Superior temporal gyrus (tissue), 1 donor: ENCODE measurements at regions not wholly inside any gene's neighbourhood (a gene's known extent, or its start where the extent isn't known, plus 50 kb on each side); places are given as distances from the start of the nearest gene placed in this dataset.

Experiments
- DNase-seq: peaks from one replicate; pipeline ENCODE4 v3.0.0-alpha.2; 2016; ENCODE audit errors: extremely low spot score

- DNase-seq = no peak
Measured at GRCh38 chr2:147135376-147135775, 709.5 kb upstream of the ACVR2A start.

- DNase-seq = no peak
Measured at GRCh38 chr2:147133286-147133908, 711.4 kb upstream of the ACVR2A start.

- no peak for DNase-seq
Measured at GRCh38 chr2:147125145-147125544, 719.7 kb upstream of the ACVR2A start.

GRCh38 chr2:147122944-147123343 is 721.9 kb upstream of the ACVR2A start:
- no peak for DNase-seq

- DNase-seq = no peak
Measured at GRCh38 chr2:147110962-147111361, 733.9 kb upstream of the ACVR2A start.

- no peak for DNase-seq
Measured at GRCh38 chr2:147110317-147110716, 734.5 kb upstream of the ACVR2A start.

- no peak for DNase-seq
Measured at GRCh38 chr2:147109291-147109690, 735.5 kb upstream of the ACVR2A start.

GRCh38 chr2:147108548-147108947 is 736.3 kb upstream of the ACVR2A start:
- no peak for DNase-seq

GRCh38 chr2:147101941-147102790 is 742.7 kb upstream of the ACVR2A start:
- no peak for DNase-seq

GRCh38 chr2:147100406-147101035 is 744.3 kb upstream of the ACVR2A start:
- no peak for DNase-seq

- no peak for DNase-seq
Measured at GRCh38 chr2:147099845-147100244, 745.0 kb upstream of the ACVR2A start.

- no peak for DNase-seq
Measured at GRCh38 chr2:147098940-147099339, 745.9 kb upstream of the ACVR2A start.

GRCh38 chr2:147097747-147098146 is 747.1 kb upstream of the ACVR2A start:
- no peak for DNase-seq

- no peak for DNase-seq
Measured at GRCh38 chr2:147096671-147097070, 748.2 kb upstream of the ACVR2A start.

- no peak for DNase-seq
Measured at GRCh38 chr2:147095376-147095775, 749.5 kb upstream of the ACVR2A start.

GRCh38 chr2:147094077-147094476 is 750.8 kb upstream of the ACVR2A start:
- no peak for DNase-seq

GRCh38 chr2:147092266-147092665 is 752.6 kb upstream of the ACVR2A start:
- no peak for DNase-seq

- no peak for DNase-seq
Measured at GRCh38 chr2:147091448-147091847, 753.4 kb upstream of the ACVR2A start.

- DNase-seq = no peak
Measured at GRCh38 chr2:147088871-147089270, 756.0 kb upstream of the ACVR2A start.

- DNase-seq = no peak
Measured at GRCh38 chr2:147086715-147087114, 758.1 kb upstream of the ACVR2A start.

GRCh38 chr2:147083664-147084063 is 761.2 kb upstream of the ACVR2A start:
- DNase-seq = no peak

GRCh38 chr2:147082850-147083522 is 761.8 kb upstream of the ACVR2A start:
- peak; percentile 93 for DNase-seq
